Stimulated activated CD4-positive, alpha-beta T cell treated with anti-CD3 and anti-CD28 coated beads, Interleukin-1b, Interleukin-23, amount 100 ng/mL, for 4 hours (primary cell): ENCODE measurements at regions not wholly inside any gene's neighbourhood (a gene's known extent, or its start where the extent isn't known, plus 50 kb on each side); places are given as distances from the start of the nearest gene placed in this dataset.
"Not testable (repeated sequence)": the region's sequence is repeated elsewhere in the genome, so short reads cannot be mapped to it uniquely, and the experiment has no call there.

Source experiments
- DNase-seq, 2 donors: peaks; one replicate each; pipeline ENCODE4 v3.0.0-alpha.2; 2020; ENCODE audit warnings: low read depth in 2 of 2

GRCh38 chr2:11993749-11994148 is 247.3 kb downstream of the LPIN1 start:
- DNase-seq: no peak

GRCh38 chr2:11995456-11995855 is 249.0 kb downstream of the LPIN1 start:
- no peak for DNase-seq

DNA sequence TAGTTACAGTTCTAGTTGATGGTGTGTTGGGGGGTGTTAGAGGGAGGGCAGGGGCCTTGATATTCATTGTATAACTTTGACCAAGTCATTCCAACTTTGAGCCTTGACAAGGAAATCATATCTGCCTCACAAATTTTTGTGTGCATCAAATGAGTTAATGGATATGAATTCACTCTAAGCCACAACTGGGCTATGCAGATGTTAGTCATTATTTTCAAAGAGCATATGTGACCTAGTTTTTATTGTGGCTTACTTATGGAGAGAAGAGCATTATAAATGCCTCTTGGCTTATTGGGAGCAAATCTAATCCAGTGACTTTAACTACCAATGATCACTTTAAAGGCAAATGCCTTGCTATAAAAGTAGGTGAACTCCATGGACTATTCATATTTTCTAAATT is 250.2 kb downstream of the LPIN1 start:
- DNase-seq: no peak

DNA sequence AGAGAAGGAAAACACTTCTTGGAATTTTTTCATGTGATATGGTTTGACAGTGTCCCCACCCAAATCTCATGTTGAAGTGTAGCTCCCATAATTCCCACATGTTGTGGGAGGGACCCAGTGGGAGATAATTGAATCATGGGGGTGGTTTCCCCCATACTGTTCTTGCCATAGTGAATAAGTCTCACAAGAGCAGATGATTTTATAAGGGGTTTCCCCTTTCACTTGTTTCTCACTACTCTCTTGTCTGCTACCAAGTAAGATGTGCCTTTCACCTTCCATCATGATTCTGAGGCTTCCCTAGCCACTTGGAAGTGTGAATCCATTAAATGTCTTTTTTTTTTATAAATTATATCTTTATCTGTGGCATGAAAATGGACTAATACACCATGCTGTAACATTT is 250.7 kb downstream of the LPIN1 start:
- DNase-seq: no peak

GRCh38 chr2:11998218-11998617 is 251.8 kb downstream of the LPIN1 start:
- DNase-seq: no peak

DNA sequence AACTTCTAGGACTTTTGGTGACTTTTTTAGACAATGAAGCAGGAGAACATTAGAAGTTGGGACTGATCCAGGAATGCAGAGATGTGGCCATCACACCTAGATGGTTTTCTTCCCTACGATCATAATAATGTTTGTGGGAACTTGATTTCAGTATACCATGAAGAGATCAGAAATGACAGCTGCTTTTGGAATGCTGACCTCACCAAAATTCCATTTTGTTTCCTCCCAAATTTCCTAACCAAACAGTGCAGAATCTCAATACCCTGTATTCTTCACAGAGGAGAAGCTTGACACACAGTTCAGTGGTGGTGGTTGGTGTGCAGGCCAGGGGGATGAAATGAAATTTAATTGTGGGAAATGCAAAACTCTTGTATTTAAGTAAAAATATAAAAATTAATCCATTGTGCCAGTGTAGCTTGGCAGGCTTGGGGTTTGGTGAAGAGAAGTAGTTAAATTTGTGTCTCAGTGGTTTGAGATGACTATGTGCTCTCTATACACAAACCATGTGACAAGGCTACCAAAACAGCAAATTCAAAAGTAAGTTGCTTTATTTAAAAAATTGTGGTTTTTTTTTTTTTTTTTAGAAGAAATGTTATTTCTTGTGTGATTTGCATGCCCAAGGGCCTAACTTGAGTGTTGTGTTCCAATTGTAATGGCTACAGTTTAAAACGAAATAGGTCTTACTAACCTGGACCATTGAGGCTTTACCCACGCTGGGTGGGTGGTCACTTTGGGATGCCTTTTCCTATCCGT is 252.4 kb downstream of the LPIN1 start:
- no peak for DNase-seq

- DNase-seq: no peak
These were observed 255.2 kb downstream of the LPIN1 start for GRCh38 chr2:12001621-12002020.

- DNase-seq: no peak
These were observed 255.8 kb downstream of the LPIN1 start for GRCh38 chr2:12002215-12002614.

- DNase-seq: no peak
These were observed 258.3 kb downstream of the LPIN1 start for GRCh38 chr2:12004713-12005112.

DNA sequence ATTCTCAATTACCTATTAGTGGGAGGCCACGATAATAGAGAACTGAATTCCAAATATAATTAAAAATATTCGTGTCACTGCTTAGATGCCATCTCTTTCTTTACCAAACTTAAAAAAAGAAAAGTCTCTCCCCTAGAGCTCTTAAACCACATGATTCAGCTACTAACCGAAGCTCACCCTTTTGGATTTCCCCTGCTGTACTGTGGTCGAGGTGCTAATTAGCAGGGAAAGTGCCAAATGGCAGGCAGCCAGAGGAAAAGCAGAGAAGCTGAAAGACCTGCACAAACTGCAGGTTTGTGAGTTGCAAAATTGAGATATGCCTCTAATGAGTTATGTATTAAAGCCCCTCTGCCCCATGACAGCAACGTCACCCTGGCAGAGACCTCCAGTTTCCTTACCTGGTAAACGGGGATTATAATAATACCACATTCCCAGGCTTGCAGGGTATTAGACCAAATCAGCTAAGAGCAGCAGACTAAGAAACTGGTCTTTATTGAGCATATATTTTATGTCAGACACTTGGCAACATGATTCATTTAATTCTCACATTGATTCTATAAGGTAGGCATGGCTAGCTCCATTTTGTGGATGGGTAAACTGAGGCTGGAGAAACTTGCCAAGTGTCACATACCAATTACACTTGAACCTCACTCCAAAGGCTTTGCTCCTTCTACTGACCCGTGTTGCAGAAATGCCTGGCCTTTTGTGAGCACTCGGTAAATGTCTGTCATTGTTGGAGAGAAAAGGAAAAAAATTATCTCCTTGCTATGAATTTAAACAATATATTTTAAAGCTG is 259.7 kb downstream of the LPIN1 start:
- DNase-seq: peak; percentile 18 to 38

DNA sequence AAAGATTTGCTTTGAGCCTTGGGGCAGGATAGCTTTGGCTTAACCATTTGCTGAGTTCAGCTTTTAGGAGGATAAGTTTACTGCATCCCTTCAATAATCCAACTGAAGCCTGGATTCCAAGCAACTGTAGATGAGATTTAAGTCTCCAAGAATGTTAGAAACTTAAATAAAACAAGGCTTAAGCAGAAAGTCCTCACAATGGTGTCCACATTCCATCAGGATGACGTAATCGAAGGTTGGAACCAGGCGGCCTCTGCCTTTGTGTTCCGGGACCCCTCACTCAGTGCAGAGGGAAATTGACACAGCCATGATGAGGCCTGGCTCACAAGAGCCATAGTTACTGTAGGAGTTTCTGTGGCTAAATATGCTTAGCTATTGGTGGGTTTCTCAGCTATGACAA is 260.4 kb downstream of the LPIN1 start:
- no peak for DNase-seq

DNA sequence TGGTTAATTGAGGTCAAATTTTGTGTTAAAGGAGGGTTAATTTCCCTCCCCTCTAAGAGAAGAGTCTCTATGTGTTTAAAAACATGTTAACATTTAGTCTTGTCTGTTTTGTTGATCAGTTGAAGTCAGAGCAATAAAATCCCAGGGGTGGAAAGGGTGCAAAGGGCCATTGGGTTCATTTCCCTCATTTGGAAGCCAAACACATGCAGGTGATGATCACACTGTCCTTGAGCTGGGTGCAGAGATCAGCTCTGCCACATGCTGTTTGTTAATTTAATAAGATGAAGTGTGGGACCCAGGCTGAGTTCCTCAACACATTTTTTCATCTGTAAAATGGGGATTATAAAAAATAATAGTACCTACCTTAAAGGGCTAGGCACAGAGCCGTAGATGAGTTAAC is 260.9 kb downstream of the LPIN1 start:
- no peak for DNase-seq

GRCh38 chr2:12008425-12009061 is 262.1 kb downstream of the LPIN1 start:
- DNase-seq: no peak

DNA sequence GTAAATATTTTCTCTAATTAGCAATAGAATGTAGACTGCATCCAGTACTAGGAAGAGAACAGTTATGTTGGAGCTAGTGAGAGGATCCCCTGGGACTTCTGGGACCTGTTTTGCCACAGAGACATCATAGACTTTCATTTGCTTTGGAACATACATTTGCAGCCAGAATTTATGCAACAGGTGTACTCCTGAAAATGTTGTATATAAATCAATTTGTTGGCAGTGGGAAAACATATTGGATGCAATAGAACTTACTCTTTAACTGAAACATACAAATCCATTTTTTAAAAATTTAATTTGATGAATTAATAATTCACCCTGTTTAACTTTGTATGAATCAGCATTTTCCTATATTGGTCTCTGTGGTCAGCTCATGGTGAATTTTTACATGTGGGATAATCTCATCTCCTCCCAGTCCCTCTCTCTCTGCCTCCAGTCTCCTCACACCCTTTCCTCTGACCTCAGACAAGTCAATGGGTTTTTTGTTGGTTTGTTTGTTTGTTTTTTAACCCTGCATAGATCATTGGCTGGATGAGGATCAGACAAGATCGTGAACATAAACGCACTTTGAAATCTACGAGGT is 263.0 kb downstream of the LPIN1 start:
- DNase-seq: no peak

GRCh38 chr2:12010059-12010458 is 263.6 kb downstream of the LPIN1 start:
- no peak for DNase-seq

GRCh38 chr2:12010779-12011178 is 264.3 kb downstream of the LPIN1 start:
- DNase-seq: no peak

- no peak for DNase-seq
These were observed 267.9 kb downstream of the LPIN1 start for GRCh38 chr2:12014088-12014960.

GRCh38 chr2:12017499-12018157 is 271.2 kb downstream of the LPIN1 start:
- no peak for DNase-seq

DNA sequence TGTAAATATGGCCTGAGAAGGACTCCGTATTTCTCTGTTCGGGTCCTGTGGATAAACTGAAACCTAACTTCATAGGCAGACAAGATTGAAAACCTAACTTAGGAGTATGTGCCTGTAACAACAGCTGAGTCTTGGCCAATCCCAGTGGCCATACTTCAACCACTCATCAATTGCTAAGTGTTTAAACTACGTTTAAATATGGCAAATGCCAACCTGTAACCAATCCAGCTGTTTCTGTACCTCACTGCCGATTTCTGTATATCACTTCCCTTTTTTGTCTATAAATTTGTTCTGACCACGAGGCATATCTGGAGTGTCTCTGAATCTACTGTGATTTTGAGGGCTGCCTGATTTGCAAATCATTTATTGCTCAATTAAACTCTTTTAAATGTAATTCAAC is 272.3 kb downstream of the LPIN1 start:
- DNase-seq: not testable (repeated sequence)

GRCh38 chr2:12020833-12021469 is 274.5 kb downstream of the LPIN1 start:
- DNase-seq: no peak
